HEK293T (cell line): ENCODE measurements at regions not wholly inside any gene's neighbourhood (a gene's known extent, or its start where the extent isn't known, plus 50 kb on each side); places are given as distances from the start of the nearest gene placed in this dataset.
A peak's percentile ranks its signal among the peaks of the same experiment; 100 is the strongest.
"Not testable (repeated sequence)": the region's sequence is repeated elsewhere in the genome, so short reads cannot be mapped to it uniquely, and the experiment has no call there.

Source experiments
- CTCF ChIA-PET: fragments of 350-600 bp; formaldehyde crosslinking; extraction: SDS; loops from one replicate; lab custom pipeline; 2021; ENCODE audit warnings: antibody characterized with exemption, inconsistent platforms; lab: Yijun Ruan, JAX
- POLR2A ChIA-PET: fragments of 350-600 bp; formaldehyde crosslinking; extraction: SDS; loops from one replicate; lab custom pipeline; 2020; ENCODE audit warnings: antibody characterized with exemption, inconsistent platforms; lab: Yijun Ruan, JAX
- DNase-seq: peaks from one replicate; pipeline ENCODE4 v3.0.0; 2012; ENCODE audit warnings: mixed read lengths; ENCODE audit errors: extremely low spot score

DNA sequence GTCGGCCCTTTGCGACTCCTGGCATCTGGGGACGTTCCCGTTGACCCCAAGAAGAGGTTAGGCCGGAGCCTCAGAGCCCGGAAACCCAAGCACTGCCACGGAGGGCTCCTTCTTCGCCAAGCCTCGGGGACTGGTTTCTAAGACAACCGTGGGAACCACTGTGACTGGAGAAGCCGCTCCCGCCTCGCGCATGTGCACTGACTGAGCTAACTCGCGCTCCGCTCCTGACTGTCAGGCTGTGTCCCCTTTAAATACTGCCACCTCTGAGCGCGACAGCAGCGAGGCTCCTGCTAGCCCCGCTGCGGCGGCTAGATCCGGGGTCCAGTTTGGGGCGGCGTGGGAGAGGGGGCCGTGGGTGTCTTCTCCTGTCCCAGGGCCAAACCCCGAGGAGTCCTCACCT lies 104.2 kb upstream of the FOXD4L5 start:
- CTCF ChIA-PET, POLR2A ChIA-PET, DNase-seq: not testable (repeated sequence)

DNA sequence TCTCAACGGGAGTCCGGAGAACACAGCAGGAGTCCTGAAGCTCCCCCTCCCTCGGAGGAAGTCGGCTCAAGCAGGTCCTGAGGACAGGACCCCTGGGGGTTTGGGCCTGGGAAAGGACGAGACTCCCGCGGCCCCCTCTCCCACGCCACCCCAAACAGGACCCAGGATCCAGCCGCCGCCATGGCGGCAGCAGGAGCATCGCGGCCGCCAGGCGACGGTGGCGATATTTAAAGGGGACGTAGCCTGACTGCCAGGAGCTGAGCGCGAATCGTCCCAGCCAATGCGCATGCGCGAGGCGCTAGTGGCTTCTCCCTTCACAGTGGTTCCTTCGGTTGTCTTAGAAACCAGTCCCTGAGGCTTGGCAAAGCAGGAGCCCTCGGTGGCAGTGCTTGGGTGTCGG lies 101.7 kb upstream of the FOXD4L5 start:
- peak; percentile 18 for DNase-seq
- CTCF ChIA-PET, POLR2A ChIA-PET: not testable (repeated sequence)

DNA sequence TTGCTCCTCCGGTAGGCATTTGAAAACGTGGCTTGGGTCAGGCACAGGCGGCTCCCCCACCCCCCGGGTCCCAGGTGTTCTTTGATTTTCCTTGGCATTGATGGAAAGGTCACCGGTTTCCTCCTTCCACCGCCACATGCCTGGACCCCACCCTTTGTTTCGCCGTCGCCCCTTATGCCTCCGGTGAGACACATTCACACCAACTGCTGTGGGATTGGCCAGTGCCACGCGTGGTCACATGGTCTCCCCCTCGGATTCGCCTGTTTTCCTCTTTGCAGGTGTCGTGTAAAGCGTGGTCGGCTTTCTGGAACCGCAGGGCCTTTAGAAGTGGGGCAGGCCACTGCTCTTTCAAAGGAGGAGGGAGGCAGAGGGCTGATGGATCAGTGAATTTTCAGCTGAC lies 101.2 kb upstream of the FOXD4L5 start:
- POLR2A ChIA-PET, CTCF ChIA-PET, DNase-seq: not testable (repeated sequence)

DNA sequence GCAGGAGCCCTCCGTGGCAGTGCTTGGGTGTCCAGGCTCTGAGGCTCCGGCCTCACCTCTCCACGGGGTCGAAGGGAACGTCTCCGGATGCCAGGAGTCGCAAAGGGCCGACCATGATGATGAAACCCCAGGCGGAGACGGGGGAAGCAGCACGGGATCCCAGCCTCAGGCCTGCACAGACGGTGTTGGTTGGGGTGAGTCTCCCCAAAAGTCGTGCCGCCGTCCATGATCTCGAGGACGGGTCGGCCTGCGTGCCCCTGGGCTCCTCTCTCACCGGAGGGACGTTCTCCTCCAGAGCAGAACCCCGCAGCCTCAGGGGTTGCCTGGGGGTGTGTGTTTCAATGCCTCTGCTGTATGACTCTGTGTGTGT lies 100.6 kb upstream of the FOXD4L5 start:
- POLR2A ChIA-PET, DNase-seq, CTCF ChIA-PET: not testable (repeated sequence)

DNA sequence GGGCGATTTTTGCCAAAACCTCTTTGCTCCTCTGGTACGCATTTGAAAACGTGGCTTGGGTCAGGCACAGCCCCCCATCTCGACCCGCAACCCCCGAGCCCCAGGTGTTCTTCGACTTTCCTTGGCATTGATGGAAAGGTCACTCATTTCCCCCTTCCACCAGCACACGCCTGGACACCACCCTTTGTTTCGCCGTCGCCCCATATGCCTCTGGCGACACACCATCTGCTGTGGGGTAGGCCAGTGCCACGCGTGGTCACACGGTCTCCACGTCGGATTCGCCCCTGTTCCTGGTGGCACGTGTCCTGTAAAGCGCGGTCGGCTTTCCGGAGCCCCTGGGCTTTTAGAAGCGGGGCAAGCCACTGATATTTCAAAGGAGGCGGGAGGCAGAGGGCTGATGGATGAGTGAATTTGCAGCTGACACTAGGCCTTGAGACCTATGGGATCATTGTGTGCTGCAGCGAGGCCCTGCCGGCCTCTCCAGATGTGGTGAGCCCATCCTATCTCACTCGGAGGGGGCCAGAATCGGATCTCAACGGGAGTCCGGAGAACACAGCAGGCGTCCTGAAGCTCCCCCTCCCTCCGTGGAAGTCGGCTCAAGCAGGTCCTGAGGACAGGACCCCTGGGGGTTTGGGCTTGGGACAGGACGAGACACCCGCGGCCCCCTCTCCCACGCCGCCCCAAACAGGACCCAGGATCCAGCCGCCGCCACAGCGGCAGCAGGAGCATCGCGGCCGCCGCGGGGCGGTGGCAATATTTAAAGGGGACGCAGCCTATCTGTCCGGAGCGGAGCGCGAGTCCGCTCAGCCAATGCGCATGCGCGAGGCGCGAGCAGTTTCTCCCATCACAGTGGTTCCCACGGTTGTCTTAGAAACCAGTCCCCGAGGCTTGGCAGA lies 100.0 kb upstream of the FOXD4L5 start:
- POLR2A ChIA-PET, DNase-seq, CTCF ChIA-PET: not testable (repeated sequence)

DNA sequence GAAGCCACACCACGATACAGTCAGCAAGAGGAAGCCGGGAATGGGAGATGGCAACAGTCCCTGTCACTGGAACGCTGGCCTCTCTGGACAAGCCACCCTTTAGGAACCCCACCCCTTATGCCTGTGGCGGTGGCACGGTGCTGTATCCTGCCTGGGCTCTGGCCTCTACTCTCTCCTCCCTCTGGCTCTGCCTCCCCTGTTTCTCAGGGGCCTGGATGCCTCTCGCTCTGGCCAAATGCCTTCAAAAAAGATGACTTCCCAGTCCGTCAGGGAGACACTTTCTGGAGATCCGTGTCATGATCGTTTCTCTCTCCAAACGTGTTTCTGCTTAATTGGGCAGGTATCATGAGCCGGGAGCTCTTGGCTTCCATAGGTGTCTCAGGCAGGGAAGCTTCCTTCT lies 99.1 kb upstream of the FOXD4L5 start:
- DNase-seq, POLR2A ChIA-PET, CTCF ChIA-PET: not testable (repeated sequence)

DNA sequence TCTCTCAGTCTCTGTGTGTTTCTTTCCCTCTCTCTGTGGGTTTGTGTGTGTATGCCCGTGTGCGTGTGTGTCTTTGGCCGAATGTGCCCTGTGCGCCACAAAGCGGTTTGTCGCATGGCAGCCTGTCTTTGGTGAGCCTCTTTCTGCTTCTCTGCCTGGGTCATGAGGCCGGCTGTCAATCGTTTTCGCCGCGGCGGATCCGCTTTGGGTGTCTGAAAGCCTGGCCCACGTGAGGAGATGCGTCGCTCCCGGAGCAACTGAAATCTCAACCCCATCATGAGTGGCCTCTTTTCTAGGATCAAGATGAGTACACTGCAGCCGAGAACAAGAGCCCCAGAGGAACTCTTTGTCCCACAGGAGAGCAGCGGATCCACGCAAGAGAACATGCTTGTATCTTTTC lies 98.6 kb upstream of the FOXD4L5 start:
- POLR2A ChIA-PET, CTCF ChIA-PET, DNase-seq: not testable (repeated sequence)

DNA sequence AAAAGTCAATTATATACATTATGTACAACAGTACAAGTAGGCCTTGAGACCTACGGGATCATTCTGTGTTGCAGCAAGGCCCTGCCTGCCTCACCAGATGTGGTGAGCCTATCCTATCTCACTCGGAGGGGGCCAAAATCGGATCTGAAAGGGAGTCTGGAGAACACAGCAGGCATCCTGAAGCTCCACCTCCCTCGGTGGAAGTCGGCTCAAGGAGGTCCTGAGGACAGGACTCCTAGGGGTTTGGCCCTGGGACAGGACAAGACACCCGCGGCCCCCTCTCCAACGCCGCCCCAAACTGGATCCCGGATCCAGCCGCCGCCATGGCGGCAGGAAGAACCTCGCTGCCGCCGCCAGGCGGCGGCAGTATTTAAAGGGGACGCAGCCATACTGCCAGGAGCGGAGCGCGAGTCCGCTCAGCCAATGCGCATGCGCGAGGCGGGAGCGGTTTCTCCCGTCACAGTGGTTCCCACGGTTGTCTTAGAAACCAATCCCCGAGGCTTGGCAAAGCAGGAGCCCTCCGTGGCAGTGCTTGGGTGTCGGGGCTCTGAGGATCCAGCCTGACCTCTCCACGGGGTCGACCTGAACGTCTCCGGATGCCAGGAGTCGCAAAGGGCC lies 97.8 kb upstream of the FOXD4L5 start:
- CTCF ChIA-PET, POLR2A ChIA-PET: not testable (repeated sequence)

More for the DNA sequence above, 97.8 kb upstream of the FOXD4L5 start:
- not testable (repeated sequence) for DNase-seq
